IPS-15b (cell line): ENCODE measurements at regions not wholly inside any gene's neighbourhood (a gene's known extent, or its start where the extent isn't known, plus 50 kb on each side); places are given as distances from the start of the nearest gene placed in this dataset.
"Not testable (repeated sequence)": the region's sequence is repeated elsewhere in the genome, so short reads cannot be mapped to it uniquely, and the experiment has no call there.

Source experiments
- H3K27me3 ChIP-seq: one replicate; pipeline ENCODE4 v1.6.1; 2013; ENCODE audit warnings: low read length; ENCODE audit not compliant: control insufficient read depth, insufficient read depth
- H3K36me3 ChIP-seq: one replicate; pipeline ENCODE4 v1.6.1; 2013; ENCODE audit warnings: low read length; ENCODE audit not compliant: control insufficient read depth, insufficient read depth
- H3K4me1 ChIP-seq: one replicate; pipeline ENCODE4 v1.6.1; 2013; ENCODE audit warnings: mild to moderate bottlenecking, low read length; ENCODE audit not compliant: control insufficient read depth, insufficient read depth
- H3K4me3 ChIP-seq: one replicate; pipeline ENCODE4 v1.5.1; 2013; ENCODE audit warnings: low read depth, low read length
- H3K9ac ChIP-seq: one replicate; pipeline ENCODE4 v1.6.1; 2013; ENCODE audit warnings: low read depth, mild to moderate bottlenecking, low read length
- H3K9me3 ChIP-seq: one replicate; pipeline ENCODE4 v1.6.1; 2013; ENCODE audit warnings: mild to moderate bottlenecking, low read length; ENCODE audit not compliant: control insufficient read depth, insufficient read depth

- H3K9ac ChIP-seq, H3K27me3 ChIP-seq, H3K4me3 ChIP-seq, H3K4me1 ChIP-seq, H3K36me3 ChIP-seq: not testable (repeated sequence)
- H3K9me3 ChIP-seq: peaks cover 18% of the 10 kb centered on the region
Observed at GRCh38 chr7:56697058-56697457, 435.2 kb downstream of the ZNF479 start.

GRCh38 chr7:56686276-56686859 is 445.9 kb downstream of the ZNF479 start:
- H3K27me3 ChIP-seq: no peaks in the 10 kb centered on the region
- no peak overlapping the region for H3K9ac ChIP-seq
- peaks cover 16% of the 10 kb centered on the region for H3K9me3 ChIP-seq
- no peak overlapping the region for H3K4me3 ChIP-seq
- no peaks in the 10 kb centered on the region for H3K36me3 ChIP-seq
- H3K4me1 ChIP-seq: no peaks in the 10 kb centered on the region

GRCh38 chr7:56639173-56639746 is 493.0 kb downstream of the ZNF479 start:
- no peaks in the 10 kb centered on the region for H3K4me1 ChIP-seq
- no peak overlapping the region for H3K9ac ChIP-seq
- H3K4me3 ChIP-seq: no peak overlapping the region
- H3K27me3 ChIP-seq: no peaks in the 10 kb centered on the region
- H3K36me3 ChIP-seq: no peaks in the 10 kb centered on the region
- peaks cover 20% of the 10 kb centered on the region for H3K9me3 ChIP-seq

GRCh38 chr7:56609852-56610355 is 493.7 kb upstream of the NUPR2 start:
- H3K36me3 ChIP-seq: no peaks in the 10 kb centered on the region
- no peak overlapping the region for H3K4me3 ChIP-seq
- no peak overlapping the region for H3K9ac ChIP-seq
- peaks cover 12% of the 10 kb centered on the region for H3K9me3 ChIP-seq
- H3K27me3 ChIP-seq: no peaks in the 10 kb centered on the region
- H3K4me1 ChIP-seq: no peaks in the 10 kb centered on the region

DNA sequence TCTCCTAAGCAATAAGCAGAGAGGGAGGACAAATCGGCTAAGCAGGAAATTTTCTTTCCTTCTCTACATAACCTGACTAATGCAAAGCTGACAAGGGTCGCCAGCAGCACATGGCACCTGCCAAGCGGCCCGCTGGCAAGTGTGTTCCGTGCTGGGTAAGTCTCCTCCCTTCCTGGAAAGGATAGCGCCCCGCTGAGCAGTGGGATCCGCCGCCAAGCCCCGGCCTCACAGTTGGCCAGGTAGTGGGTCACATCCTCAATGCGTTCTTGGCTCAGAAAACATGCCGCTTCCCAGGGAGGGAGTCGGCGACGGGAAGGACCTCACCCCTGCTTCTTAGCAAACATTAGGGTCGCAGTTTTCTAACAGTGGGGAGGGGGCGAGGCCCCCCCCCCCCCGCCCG is 488.9 kb upstream of the NUPR2 start:
- no peak overlapping the region for H3K9ac ChIP-seq
- H3K4me1 ChIP-seq: no peaks in the 10 kb centered on the region
- no peaks in the 10 kb centered on the region for H3K36me3 ChIP-seq
- no peaks in the 10 kb centered on the region for H3K27me3 ChIP-seq
- H3K9me3 ChIP-seq: peaks cover 4% of the 10 kb centered on the region
- no peak overlapping the region for H3K4me3 ChIP-seq

GRCh38 chr7:56578612-56579011 is 462.4 kb upstream of the NUPR2 start:
- Histone ChIP-seq H3K4me3 (no peak overlapping the region), H3K27me3 (no peaks in the 10 kb centered on the region), H3K4me1 (no peaks in the 10 kb centered on the region), H3K9me3 (peaks cover 18% of the 10 kb centered on the region), H3K9ac (no peak overlapping the region), H3K36me3 (no peaks in the 10 kb centered on the region)

DNA sequence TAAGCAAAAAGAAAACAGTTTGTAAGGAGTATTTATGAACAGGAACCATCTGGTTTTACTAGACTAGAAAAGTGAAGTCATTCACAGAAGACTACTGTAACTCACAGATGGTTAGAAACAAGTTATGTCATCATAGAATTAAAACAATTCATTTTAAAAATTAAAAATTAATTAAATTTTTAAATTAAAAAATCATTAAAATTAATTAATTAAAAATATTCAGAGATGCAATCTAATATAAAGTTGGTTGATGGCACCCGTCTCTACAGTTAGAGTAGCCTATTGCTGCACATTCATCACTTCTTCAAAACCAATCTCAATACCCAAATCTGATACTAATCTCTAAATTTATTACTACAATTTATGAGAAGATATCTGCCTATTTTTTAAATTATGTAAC is 454.8 kb upstream of the NUPR2 start:
- Histone ChIP-seq H3K36me3 (no peaks in the 10 kb centered on the region), H3K4me1 (no peaks in the 10 kb centered on the region), H3K9ac (no peak overlapping the region), H3K27me3 (no peaks in the 10 kb centered on the region), H3K9me3 (peaks cover 11% of the 10 kb centered on the region), H3K4me3 (no peak overlapping the region)

GRCh38 chr7:56538541-56539429 is 422.6 kb upstream of the NUPR2 start:
- Histone ChIP-seq H3K9ac (no peak overlapping the region), H3K9me3 (peaks cover 27% of the 10 kb centered on the region), H3K27me3 (no peaks in the 10 kb centered on the region), H3K4me3 (no peak overlapping the region), H3K36me3 (peaks cover 3% of the 10 kb centered on the region), H3K4me1 (no peaks in the 10 kb centered on the region)

- Histone ChIP-seq H3K9me3 (peaks cover 27% of the 10 kb centered on the region), H3K36me3 (peaks cover 3% of the 10 kb centered on the region), H3K4me1 (no peaks in the 10 kb centered on the region), H3K27me3 (no peaks in the 10 kb centered on the region), H3K4me3 (no peak overlapping the region), H3K9ac (no peak overlapping the region)
Observed at GRCh38 chr7:56537952-56538351, 421.7 kb upstream of the NUPR2 start.

DNA sequence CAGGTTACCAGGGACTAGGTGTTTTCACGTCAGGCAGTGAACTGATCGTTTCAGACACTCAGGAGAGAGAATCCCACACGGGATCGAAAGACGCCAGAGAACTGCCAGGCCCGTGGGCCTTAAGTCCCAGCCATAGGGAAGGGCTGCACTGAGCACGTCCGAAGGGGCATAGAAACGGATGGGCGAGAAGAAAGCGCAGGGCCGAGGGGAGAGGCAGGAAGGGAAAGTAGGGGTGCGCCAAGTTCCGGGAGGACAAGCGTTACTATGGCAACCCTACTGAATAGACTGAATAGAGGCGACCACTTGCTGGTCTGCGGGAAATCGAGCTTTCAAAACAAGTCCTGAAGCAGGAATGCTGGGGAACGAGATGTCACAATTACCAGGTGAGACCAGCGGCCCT is 421.3 kb upstream of the NUPR2 start:
- Histone ChIP-seq H3K36me3 (peaks cover 3% of the 10 kb centered on the region), H3K9me3 (peaks cover 23% of the 10 kb centered on the region), H3K27me3 (no peaks in the 10 kb centered on the region), H3K4me3 (no peak overlapping the region), H3K4me1 (no peaks in the 10 kb centered on the region), H3K9ac (no peak overlapping the region)

GRCh38 chr7:56495165-56495564 is 378.9 kb upstream of the NUPR2 start:
- no peaks in the 10 kb centered on the region for H3K27me3 ChIP-seq

More at GRCh38 chr7:56495165-56495564, 378.9 kb upstream of the NUPR2 start:
- no peak overlapping the region for H3K9ac ChIP-seq
- H3K4me1 ChIP-seq: no peaks in the 10 kb centered on the region
- H3K9me3 ChIP-seq: peaks cover 9% of the 10 kb centered on the region
- H3K36me3 ChIP-seq: no peaks in the 10 kb centered on the region
- no peak overlapping the region for H3K4me3 ChIP-seq
